ENCODE measurements at regions not wholly inside any gene's neighbourhood (a gene's known extent, or its start where the extent isn't known, plus 50 kb on each side); places are given as distances from the start of the nearest gene placed in this dataset.

DNA sequence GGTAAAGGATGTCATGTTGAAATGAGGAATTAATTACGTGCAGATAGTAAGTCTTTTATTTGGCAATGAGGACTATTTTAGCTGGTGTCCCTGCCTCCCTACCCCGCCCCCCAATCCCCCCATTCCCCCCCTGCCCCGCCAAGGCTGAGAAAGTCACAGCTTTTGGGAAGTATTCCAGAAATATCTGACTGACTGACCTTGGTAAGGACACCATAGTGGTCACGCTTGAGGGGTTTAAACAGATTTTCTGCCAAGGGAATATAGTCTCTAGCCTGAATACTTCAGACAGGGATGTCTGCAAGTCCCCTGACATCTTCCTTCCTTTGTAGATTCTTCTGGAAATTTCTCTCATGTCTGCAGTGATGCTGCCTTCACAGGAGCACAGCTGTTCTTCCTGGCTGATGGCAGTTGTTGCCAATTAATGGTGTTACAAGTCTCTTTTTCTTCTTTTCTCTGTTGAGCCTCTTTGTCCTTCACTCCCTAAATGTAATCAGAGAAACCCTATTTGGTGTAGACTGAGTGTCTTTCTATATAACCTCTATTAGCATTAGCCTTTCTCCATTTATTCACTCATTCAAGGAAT, 53.7 kb upstream of the MGAT5 start:
- no peak overlapping the region for H3K27ac ChIP-seq (ENCODE audit: low read depth in 2 of 2, low read length in 2 of 2)
- no peak for FAIRE-seq

DNA sequence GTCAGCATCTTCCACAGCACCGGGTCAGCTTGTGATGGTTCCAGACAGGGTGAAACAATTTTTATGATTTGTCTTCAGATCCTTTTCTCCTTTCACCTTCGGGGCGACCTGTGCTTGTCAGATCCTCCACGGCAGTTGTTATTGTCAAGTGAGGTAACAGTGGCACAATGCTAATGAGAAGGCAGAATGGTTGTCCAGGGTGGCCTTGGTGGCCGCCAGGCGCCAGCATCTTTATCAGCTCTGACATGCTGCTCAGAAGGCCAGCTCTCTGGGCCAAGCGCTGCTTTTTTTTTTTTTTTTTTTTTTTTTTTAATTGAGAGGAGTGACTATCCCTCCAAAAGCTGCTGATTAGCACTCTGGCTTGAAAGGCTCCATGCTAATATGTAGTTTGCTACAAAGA, 52.3 kb upstream of the MGAT5 start:
- Histone ChIP-seq H3K4me3 (ENCODE audit: low read length in 3 of 3) (no peak overlapping the region), H3K36me3 (ENCODE audit: control insufficient read depth in 2 of 3, insufficient read depth in 3 of 3, low read length in 3 of 3) (no peaks in the 10 kb centered on the region), H3K27ac (ENCODE audit: low read depth in 2 of 2, low read length in 2 of 2) (no peak overlapping the region), H3K9me3 (ENCODE audit: control insufficient read depth in 2 of 3, insufficient read depth in 1 of 3, low read length in 3 of 3) (no peaks in the 10 kb centered on the region), H3K4me1 (ENCODE audit: control insufficient read depth in 2 of 3, insufficient read depth in 2 of 3, low read depth in 1 of 3, low read length in 3 of 3) (peaks cover 0 to 30% (median 19%) of the 10 kb centered on the region in 3 donors), H3K9ac (ENCODE audit: low read length in 3 of 3) (no peak overlapping the region), H3K27me3 (ENCODE audit: control insufficient read depth, insufficient read depth, low read length) (no peaks in the 10 kb centered on the region)
- intact Hi-C loops (cut with DNase I): no loop called here
- TF ChIP-seq, protein P1, sequence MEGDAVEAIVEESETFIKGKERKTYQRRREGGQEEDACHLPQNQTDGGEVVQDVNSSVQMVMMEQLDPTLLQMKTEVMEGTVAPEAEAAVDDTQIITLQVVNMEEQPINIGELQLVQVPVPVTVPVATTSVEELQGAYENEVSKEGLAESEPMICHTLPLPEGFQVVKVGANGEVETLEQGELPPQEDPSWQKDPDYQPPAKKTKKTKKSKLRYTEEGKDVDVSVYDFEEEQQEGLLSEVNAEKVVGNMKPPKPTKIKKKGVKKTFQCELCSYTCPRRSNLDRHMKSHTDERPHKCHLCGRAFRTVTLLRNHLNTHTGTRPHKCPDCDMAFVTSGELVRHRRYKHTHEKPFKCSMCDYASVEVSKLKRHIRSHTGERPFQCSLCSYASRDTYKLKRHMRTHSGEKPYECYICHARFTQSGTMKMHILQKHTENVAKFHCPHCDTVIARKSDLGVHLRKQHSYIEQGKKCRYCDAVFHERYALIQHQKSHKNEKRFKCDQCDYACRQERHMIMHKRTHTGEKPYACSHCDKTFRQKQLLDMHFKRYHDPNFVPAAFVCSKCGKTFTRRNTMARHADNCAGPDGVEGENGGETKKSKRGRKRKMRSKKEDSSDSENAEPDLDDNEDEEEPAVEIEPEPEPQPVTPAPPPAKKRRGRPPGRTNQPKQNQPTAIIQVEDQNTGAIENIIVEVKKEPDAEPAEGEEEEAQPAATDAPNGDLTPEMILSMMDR (IDR thresholded peaks at IDR 0.05; ENCODE audit: borderline replicate concordance, extremely low read depth, insufficient read depth): no peak
- FAIRE-seq: no peak
- no peak for DNase-seq

More for the DNA sequence above, 53.7 kb upstream of the MGAT5 start:
- DNase-seq: no peak
- Histone ChIP-seq H3K27me3 (ENCODE audit: control insufficient read depth, insufficient read depth, low read length) (no peaks in the 10 kb centered on the region), H3K9ac (ENCODE audit: low read length in 3 of 3) (no peak overlapping the region), H3K36me3 (ENCODE audit: control insufficient read depth in 2 of 3, insufficient read depth in 3 of 3, low read length in 3 of 3) (no peaks in the 10 kb centered on the region), H3K4me3 (ENCODE audit: low read length in 3 of 3) (no peak overlapping the region), H3K4me1 (ENCODE audit: control insufficient read depth in 2 of 3, insufficient read depth in 2 of 3, low read depth in 1 of 3, low read length in 3 of 3) (peaks cover 0 to 37% (median 15%) of the 10 kb centered on the region in 3 donors), H3K9me3 (ENCODE audit: control insufficient read depth in 2 of 3, insufficient read depth in 1 of 3, low read length in 3 of 3) (no peaks in the 10 kb centered on the region)
- intact Hi-C loops (cut with DNase I): no loop called here
- TF ChIP-seq, protein P1 (IDR thresholded peaks at IDR 0.05; ENCODE audit: borderline replicate concordance, extremely low read depth, insufficient read depth): no peak

DNA sequence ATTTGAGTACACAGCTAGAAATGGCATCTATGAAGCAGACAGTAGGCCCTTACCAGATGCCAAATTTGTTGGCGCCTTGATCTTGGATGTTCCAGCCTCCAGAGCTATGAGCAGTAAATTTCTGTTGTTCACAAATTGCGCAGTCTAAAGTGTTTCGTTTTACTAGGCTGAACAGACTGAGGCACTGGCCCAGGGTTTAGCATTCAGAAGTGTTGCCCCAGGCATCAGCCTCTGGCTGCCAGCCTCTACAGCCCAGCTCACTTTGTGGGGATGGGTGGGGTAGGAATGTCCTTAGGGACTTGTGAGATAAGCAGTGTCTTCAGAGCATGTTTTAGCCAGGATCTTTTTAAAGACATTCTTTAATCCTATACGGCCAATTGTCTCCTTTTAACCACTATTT, 51.5 kb upstream of the MGAT5 start:
- Histone ChIP-seq H3K4me1 (ENCODE audit: control insufficient read depth in 2 of 3, insufficient read depth in 2 of 3, low read depth in 1 of 3, low read length in 3 of 3) (peaks cover 0 to 24% (median 19%) of the 10 kb centered on the region in 3 donors), H3K9me3 (ENCODE audit: control insufficient read depth in 2 of 3, insufficient read depth in 1 of 3, low read length in 3 of 3) (no peaks in the 10 kb centered on the region), H3K36me3 (ENCODE audit: control insufficient read depth in 2 of 3, insufficient read depth in 3 of 3, low read length in 3 of 3) (no peaks in the 10 kb centered on the region), H3K27me3 (ENCODE audit: control insufficient read depth, insufficient read depth, low read length) (no peaks in the 10 kb centered on the region), H3K27ac (ENCODE audit: low read depth in 2 of 2, low read length in 2 of 2) (no peak overlapping the region), H3K4me3 (ENCODE audit: low read length in 3 of 3) (no peak overlapping the region), H3K9ac (ENCODE audit: low read length in 3 of 3) (no peak overlapping the region)
- DNase-seq (no peak), FAIRE-seq (no peak)
- TF ChIP-seq, protein P1 (IDR thresholded peaks at IDR 0.05; ENCODE audit: borderline replicate concordance, extremely low read depth, insufficient read depth): no peak
- intact Hi-C loops (cut with DNase I): no loop called here

DNA sequence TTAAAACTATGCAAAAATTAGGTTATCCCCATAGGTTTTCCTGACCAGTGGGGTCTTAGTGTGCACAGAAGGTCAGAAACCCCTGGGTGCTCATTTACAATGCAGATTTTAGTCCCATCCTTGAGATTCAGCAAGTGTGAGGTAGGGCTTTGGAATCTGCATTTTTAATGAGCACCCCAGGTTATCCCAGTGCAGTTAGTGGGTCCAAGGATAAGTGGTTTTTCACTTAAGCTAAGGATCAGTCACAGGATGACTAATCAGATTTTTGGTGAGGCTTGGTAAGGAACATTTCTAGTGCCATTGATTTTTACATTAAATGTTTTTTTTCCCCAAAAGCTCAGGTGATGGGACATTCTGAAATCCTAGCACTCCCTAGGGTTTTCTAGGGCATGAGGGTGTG, 50.7 kb upstream of the MGAT5 start:
- Histone ChIP-seq H3K27ac (ENCODE audit: low read depth in 2 of 2, low read length in 2 of 2) (no peak overlapping the region), H3K4me3 (ENCODE audit: low read length in 3 of 3) (no peak overlapping the region), H3K9ac (ENCODE audit: low read length in 3 of 3) (no peak overlapping the region), H3K9me3 (ENCODE audit: control insufficient read depth in 2 of 3, insufficient read depth in 1 of 3, low read length in 3 of 3) (no peaks in the 10 kb centered on the region), H3K36me3 (ENCODE audit: control insufficient read depth in 2 of 3, insufficient read depth in 3 of 3, low read length in 3 of 3) (no peaks in the 10 kb centered on the region), H3K4me1 (ENCODE audit: control insufficient read depth in 2 of 3, insufficient read depth in 2 of 3, low read depth in 1 of 3, low read length in 3 of 3) (peaks cover 0 to 19% (median 15%) of the 10 kb centered on the region in 3 donors), H3K27me3 (ENCODE audit: control insufficient read depth, insufficient read depth, low read length) (no peaks in the 10 kb centered on the region)
- DNase-seq: no peak
- no peak for FAIRE-seq
- TF ChIP-seq, protein P1 (IDR thresholded peaks at IDR 0.05; ENCODE audit: borderline replicate concordance, extremely low read depth, insufficient read depth): no peak
- intact Hi-C loops (cut with DNase I): no loop called here
